DMS53 treated with DMSO at 0.1 percent for 48 hours (cell line): ENCODE measurements at regions not wholly inside any gene's neighbourhood (a gene's known extent, or its start where the extent isn't known, plus 50 kb on each side); places are given as distances from the start of the nearest gene placed in this dataset.

Source experiments
- DNase-seq: peaks from one replicate; lab custom pipeline; 2025; ENCODE audit not compliant: unreplicated experiment; lab: John Stamatoyannopoulos, UW

GRCh38 chr3:104582092-104582491, 784.6 kb upstream of the ALCAM start:
- no peak for DNase-seq

DNA sequence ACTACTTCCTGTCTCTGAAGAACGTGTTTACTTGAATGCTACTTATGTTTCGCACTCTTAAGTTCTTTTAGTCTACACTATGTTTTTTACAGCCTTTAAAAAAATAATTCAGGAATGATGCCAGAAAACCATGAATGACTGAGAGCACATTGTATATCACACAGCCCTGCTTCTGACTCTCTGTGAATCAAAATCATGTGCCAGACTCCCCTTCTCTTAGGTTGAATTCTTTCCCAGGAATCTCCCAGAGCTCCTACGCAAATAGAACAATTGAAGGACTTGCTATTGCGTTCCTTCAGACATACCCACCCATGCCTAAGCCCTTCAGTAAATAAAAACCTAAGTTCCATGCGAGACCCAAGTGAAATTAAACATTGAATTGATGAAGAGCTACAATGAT, 782.0 kb upstream of the ALCAM start:
- no peak for DNase-seq

DNA sequence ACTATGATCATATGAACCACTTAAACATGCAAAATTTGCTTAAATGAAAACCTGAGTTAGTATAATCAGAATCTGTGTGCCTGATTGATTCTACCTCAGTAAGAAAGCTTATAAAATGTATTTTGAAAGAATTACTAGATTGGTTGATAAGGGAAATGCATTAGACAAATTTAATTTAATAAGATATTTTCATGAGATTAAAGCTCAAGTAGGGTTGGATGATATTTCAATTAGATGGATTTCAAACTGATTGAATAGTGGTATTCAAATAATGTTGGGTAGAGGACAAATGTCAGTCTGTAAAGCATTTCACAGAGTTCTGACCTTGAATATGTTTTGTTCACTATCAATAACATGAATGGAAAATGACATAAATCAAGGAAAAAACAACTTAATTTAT, 780.4 kb upstream of the ALCAM start:
- no peak for DNase-seq

DNA sequence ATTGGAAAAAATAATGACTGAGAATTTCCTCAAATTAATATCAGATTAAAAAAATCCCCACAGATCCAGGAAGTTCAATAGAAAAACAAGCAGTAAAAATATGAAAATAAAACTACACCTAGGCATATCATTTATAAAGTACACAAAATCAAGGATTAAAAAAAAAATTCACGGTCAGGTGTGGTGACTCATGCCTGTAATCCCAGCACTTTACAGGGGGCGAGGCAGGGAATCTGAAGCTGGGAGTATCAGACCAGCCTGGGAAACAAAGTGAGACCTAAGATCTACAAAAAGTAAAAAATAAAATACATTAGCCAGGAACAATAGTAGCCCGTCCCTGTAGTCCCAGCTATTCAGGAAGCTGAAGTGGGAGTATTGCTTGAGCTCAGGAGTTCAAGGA, 778.3 kb upstream of the ALCAM start:
- no peak for DNase-seq

DNA sequence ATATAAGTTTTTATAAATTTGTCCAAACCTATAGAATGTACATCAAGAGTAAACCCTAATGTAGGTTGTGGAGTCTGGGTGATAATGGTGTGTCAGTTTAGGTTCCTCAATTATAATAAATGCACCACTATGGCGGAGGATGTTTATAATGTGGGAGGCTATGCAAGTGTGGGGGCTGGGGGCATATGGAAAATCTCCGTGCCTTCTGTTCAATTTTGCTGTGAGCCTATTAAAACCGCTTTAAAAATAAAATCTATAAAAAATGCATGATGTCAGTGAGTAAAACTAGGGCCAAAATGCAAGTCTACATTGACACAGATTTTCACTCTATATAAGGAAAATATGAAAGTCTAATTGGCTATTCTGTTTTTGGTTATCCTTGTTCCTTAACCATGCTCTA, 774.9 kb upstream of the ALCAM start:
- DNase-seq = no peak

GRCh38 chr3:104594491-104594890, 772.2 kb upstream of the ALCAM start:
- no peak for DNase-seq

DNA sequence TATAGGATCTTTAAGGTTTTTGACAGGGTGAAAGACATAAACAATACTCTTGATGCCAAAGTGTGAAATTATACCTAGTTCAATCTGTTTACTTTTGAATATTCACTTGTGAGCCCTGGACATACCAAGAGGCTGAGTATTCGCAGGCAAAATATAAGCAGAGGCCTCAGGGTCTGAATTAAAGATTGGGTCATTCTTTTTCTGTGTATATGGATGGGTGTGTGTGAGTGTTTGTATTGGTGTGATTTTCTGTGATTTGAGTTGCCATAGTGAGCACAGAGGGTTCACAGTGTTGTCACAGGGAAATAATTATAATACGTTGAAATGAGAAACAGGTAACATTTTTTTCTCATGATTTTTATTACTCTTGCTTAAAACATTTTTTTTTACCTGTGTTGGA, 770.7 kb upstream of the ALCAM start:
- DNase-seq = no peak

GRCh38 chr3:104596551-104596950, 770.2 kb upstream of the ALCAM start:
- DNase-seq = peak; percentile 40

DNA sequence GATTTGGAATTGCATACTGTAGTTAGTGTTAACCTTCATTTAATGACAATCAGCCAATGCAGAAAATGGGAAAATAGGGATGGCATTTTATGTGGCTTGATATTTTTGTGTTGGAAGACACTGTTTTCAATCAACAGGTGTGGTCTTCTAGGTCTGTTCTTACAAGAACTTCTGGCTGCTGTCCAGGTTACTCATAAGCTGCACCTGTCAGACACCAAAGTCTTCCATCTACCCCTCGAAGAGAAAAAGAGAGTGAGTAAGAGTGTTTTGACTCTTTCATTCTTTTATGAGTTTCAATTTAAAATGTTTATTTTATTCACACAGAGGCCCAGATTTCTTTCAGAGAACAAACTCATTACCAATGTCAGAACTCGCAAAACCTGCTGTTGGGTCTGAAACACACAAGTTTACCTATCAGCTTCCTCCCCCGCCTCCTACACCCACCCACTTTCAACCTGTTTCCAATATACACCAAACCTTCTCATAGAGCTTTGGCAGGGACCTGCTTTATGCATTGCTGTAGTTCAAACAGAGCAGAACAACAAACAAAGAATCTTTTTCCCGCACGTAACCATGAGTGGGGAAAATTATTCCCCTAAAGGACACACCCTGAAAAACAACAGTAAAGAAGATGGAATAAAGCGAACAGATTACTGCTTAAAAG, 767.7 kb upstream of the ALCAM start:
- DNase-seq = peak; percentile 11

DNA sequence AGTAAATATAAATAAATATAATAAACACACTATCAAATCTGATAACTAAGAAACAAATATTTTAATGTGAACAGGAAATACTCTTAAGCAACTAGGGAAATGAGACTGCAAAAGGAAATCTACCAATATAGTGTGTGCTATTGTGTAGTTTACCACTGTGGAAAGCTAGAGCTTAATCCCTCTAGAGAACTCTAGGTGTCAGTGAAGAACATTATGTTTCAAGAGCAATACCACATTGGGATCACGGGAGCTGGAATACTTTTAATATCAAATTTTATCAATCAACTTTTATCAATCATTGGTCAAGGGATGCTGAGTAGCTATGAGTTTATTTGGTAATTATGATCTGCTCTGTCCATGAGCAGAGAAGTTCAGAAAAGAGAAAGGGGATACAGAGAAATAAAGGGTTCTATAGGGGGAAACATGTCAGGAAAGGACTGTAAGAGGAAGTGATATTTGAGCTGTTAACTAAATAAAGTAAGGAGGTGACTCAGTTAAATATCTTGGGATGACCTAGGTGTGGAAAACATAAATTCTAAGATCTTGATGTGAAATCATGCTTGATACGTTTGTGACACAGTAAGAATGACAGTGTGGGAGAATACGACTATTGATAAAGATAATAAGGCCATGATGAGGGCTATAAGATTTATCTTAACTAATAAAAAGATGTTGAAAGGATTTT, 762.2 kb upstream of the ALCAM start:
- DNase-seq = peak; percentile 19

DNA sequence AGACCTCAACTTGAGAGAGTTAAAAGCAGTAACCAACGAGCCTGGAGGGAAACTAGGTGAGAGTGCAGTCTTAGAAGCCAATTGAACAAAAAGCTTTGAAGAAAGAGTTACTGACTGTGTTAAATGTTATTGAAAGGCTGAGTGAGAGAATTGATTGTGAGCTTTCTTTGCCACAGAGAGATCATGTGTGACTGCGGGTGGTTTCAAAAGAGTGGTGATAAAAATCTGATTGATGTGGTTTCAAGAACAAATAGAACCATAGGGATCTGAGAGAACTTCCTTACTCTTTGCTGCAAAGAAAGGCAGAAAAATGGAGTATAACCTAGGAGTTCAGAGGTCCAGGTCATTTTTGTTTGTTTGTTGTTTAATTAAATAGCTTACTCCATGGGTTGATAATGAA, 759.9 kb upstream of the ALCAM start:
- no peak for DNase-seq

- DNase-seq = no peak
These were observed 755.7 kb upstream of the ALCAM start for GRCh38 chr3:104610730-104611652.

- no peak for DNase-seq
These were observed 754.5 kb upstream of the ALCAM start for GRCh38 chr3:104612218-104612617.

GRCh38 chr3:104614564-104614963, 752.1 kb upstream of the ALCAM start:
- DNase-seq = no peak

DNA sequence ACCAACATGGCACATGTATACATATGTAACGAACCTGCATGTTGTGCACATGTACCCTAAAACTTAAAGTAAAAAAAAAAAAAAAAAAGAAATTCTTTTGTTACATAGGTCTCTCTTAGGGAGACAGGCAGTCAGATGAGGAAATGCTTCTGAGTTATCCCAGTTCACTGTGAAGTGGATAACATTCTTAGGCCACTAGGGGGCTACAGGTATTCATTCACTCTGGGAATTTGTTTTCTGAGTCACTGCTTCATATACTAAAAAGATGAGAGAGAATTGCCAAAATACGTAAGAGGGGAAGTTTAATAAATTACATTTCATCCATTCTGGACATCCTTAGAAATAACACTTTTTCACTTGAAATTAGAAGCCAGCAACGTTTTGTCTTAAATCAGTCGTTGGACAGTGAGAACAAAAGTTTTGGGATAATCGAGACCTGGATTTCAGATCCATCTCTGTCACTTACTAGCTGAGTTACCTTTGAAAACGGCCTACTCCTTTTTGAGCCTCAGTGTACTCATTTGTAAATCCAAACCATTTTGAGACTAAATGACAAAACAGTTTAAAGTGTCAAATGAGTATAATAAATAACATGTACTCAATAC, 738.4 kb upstream of the ALCAM start:
- peak; percentile 45 for DNase-seq

GRCh38 chr3:104629038-104629437, 737.7 kb upstream of the ALCAM start:
- DNase-seq = no peak

GRCh38 chr3:104631254-104631653, 735.5 kb upstream of the ALCAM start:
- DNase-seq = no peak

DNA sequence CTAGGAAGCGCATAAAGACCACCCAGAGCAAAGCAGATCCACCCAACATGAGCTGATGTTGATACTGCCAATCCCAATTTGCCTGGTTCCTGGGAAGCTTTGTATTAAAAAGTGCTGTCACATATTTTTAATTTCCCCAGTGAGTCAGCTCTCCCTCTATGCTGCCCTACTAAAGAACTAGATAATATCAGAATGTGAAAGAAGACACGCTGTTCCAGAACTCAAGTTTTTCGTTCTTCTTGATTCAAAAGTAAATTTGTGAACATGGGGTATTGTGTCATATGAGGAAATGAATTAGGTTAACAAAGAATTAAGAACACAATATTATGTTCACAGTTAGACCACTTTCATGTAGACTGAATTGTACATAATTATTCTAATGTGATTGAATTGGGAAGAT, 734.2 kb upstream of the ALCAM start:
- no peak for DNase-seq

GRCh38 chr3:104632947-104633346, 733.8 kb upstream of the ALCAM start:
- DNase-seq = no peak

DNA sequence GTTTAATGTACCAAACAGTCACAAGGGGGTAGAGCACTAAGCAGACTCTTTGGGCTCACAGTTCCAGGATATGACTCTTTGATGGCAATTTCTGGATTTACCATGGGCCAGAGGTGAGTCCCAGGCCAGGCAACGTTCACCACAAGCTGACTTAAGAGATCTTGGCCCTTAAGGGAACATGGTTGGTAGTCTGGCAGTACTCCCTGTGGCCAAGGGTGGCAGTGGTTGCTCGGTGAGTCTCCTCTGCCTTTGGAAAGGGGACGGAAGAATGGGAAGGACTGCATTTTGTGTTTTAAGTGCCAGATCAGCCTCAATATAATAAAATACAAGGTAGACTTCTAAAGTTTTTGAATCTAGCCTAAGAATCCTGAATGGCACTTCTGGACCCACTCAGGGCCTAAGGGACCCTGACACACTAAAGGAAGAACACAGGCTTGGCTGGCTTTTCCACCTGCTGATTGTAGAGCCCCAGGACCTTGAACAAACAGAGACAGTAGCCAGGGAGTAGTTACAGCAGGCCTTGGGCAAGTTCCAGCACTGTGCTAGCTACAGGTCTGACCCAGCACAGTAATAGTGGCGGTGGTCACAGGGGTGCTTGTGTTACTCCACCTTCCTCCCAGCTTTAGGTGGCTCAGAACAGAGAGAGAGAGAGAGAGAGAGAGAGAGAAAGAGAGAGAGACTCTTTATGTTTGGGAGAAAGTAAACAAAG, 730.7 kb upstream of the ALCAM start:
- no peak for DNase-seq

GRCh38 chr3:104642827-104643226, 723.9 kb upstream of the ALCAM start:
- DNase-seq = no peak
